Gastrocnemius medialis (tissue), 4 donors: ENCODE measurements at regions not wholly inside any gene's neighbourhood (a gene's known extent, or its start where the extent isn't known, plus 50 kb on each side); places are given as distances from the start of the nearest gene placed in this dataset.

Source experiments
- POLR2A ChIP-seq, 2 donors: fragments of 450-650 bp; IDR thresholded peaks; one replicate each; pipeline ENCODE4 v1.6.1; 2017; ENCODE audit warnings: antibody characterized with exemption in 2 of 2, mild to moderate bottlenecking in 2 of 2, moderate library complexity in 2 of 2
- TF ChIP-seq, protein P1 (sequence below), 5 experiments: fragments of 450-650 bp in 3 of 5; fragments of 200-600 bp in 2 of 5; sonication (generic) in 2 of 5; IDR thresholded peaks in 4 of 5; conservative IDR thresholded peaks in 1 of 5; 1 replicate in 4 of 5; 2 replicates in 1 of 5; pipeline ENCODE4 v1.5.1; 2016 to 2019; ENCODE audit warnings: antibody characterized with exemption in 5 of 5, mild to moderate bottlenecking in 3 of 5, moderate library complexity in 3 of 5

DNA sequence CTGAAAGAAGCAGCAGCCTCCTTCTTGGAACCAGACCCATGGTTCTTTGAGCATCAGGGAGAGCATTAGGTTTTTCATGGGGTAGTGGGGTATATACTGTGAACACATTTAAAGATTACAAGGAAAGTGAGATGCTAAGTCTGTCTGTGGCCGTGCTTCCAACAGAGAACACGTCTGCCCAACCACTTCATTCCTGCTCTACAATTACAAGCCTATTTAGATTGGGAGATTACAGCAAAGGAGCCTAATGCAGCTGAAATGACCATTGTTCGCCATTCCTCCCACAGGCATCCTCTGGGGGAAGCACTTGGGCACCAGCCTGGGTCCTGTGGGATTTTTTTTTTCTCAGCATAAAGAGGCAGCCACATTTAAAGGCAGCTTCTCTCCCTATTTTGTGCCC lies 536.4 kb downstream of the XPNPEP1 start:
- TF ChIP-seq, protein P1, sequence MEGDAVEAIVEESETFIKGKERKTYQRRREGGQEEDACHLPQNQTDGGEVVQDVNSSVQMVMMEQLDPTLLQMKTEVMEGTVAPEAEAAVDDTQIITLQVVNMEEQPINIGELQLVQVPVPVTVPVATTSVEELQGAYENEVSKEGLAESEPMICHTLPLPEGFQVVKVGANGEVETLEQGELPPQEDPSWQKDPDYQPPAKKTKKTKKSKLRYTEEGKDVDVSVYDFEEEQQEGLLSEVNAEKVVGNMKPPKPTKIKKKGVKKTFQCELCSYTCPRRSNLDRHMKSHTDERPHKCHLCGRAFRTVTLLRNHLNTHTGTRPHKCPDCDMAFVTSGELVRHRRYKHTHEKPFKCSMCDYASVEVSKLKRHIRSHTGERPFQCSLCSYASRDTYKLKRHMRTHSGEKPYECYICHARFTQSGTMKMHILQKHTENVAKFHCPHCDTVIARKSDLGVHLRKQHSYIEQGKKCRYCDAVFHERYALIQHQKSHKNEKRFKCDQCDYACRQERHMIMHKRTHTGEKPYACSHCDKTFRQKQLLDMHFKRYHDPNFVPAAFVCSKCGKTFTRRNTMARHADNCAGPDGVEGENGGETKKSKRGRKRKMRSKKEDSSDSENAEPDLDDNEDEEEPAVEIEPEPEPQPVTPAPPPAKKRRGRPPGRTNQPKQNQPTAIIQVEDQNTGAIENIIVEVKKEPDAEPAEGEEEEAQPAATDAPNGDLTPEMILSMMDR (IDR thresholded peaks at IDR 0.05 in 4 of 5, conservative IDR thresholded peaks at IDR 0.05 in 1 of 5): no peak
- no peak for TF ChIP-seq POLR2A (IDR thresholded peaks at IDR 0.05)
